Neuronal stem cell (in vitro differentiated cells): ENCODE measurements at regions not wholly inside any gene's neighbourhood (a gene's known extent, or its start where the extent isn't known, plus 50 kb on each side); places are given as distances from the start of the nearest gene placed in this dataset.

Experiments used
- DNase-seq: peaks from one replicate; pipeline ENCODE4 v3.0.0-alpha.2; 2013; ENCODE audit warnings: low spot score
- H2AFZ ChIP-seq: one replicate; pipeline ENCODE4 v1.6.1; 2013; ENCODE audit warnings: mild to moderate bottlenecking, low read length, inconsistent platforms
- H2AK5ac ChIP-seq: 2 replicates; pipeline ENCODE4 v1.6.1; 2013; ENCODE audit warnings: low read depth, mild to moderate bottlenecking, inconsistent platforms, low read length, moderate library complexity, mixed read lengths
- H2BK120ac ChIP-seq: 2 replicates; pipeline ENCODE4 v1.6.1; 2013; ENCODE audit warnings: low read depth, mild to moderate bottlenecking, inconsistent platforms, low read length, moderate library complexity, mixed read lengths
- H2BK12ac ChIP-seq: one replicate; pipeline ENCODE4 v1.6.1; 2013; ENCODE audit warnings: low read length, inconsistent platforms
- H2BK15ac ChIP-seq: 2 replicates; pipeline ENCODE4 v1.6.1; 2013; ENCODE audit warnings: mild to moderate bottlenecking, low read length, inconsistent platforms, mixed read lengths
- H2BK5ac ChIP-seq: one replicate; pipeline ENCODE4 v1.6.1; 2013; ENCODE audit warnings: inconsistent platforms, mild to moderate bottlenecking, low read length, moderate library complexity
- H3K14ac ChIP-seq: one replicate; pipeline ENCODE4 v1.6.1; 2013; ENCODE audit warnings: low read length, inconsistent platforms
- H3K18ac ChIP-seq: 2 replicates; pipeline ENCODE4 v1.6.1; 2013; ENCODE audit warnings: low read length, inconsistent platforms
- H3K23ac ChIP-seq: 2 replicates; pipeline ENCODE4 v1.6.1; 2013; ENCODE audit warnings: low read depth, mild to moderate bottlenecking, mixed read lengths, low read length, inconsistent platforms; ENCODE audit not compliant: poor library complexity
- H3K27ac ChIP-seq: replicated peaks from 3 replicates; pipeline ENCODE4 v1.5.1; 2013; ENCODE audit warnings: low read length, inconsistent platforms
- H3K27me3 ChIP-seq, 3 experiments: 2 replicates each; pipeline ENCODE4 v1.6.1; 2013; ENCODE audit warnings: low read length in 3 of 3, mild to moderate bottlenecking in 2 of 3, inconsistent platforms in 1 of 3, low read depth in 1 of 3, mixed read lengths in 1 of 3, moderate library complexity in 1 of 3; ENCODE audit not compliant: control insufficient read depth in 3 of 3, insufficient read depth in 3 of 3
- H3K36me3 ChIP-seq, 2 donors: replicated peaks in 1 of 2; 2 replicates each; pipeline ENCODE4 v1.6.1; 2013; ENCODE audit warnings: low read length in 2 of 2; ENCODE audit not compliant: control insufficient read depth in 2 of 2, insufficient read depth in 2 of 2
- H3K4ac ChIP-seq: 2 replicates; pipeline ENCODE4 v1.6.1; 2013; ENCODE audit warnings: inconsistent platforms, mild to moderate bottlenecking, low read length, moderate library complexity
- H3K4me1 ChIP-seq, 2 donors: 1 replicate in 1 of 2; 2 replicates in 1 of 2; pipeline ENCODE4 v1.6.1; 2013; ENCODE audit warnings: low read length in 2 of 2, low read depth in 1 of 2; ENCODE audit not compliant: control insufficient read depth in 2 of 2, insufficient read depth in 1 of 2
- H3K4me2 ChIP-seq: one replicate; pipeline ENCODE4 v1.6.1; 2013; ENCODE audit warnings: mild to moderate bottlenecking, low read length, inconsistent platforms; ENCODE audit not compliant: insufficient read depth, poor library complexity, severe bottlenecking
- H3K4me3 ChIP-seq, 2 donors: 2 replicates each; pipeline ENCODE4 v1.5.1; 2013; ENCODE audit warnings: low read length in 2 of 2, mild to moderate bottlenecking in 2 of 2, inconsistent platforms in 1 of 2, moderate library complexity in 1 of 2
- H3K79me1 ChIP-seq: one replicate; pipeline ENCODE4 v1.6.1; 2013; ENCODE audit warnings: low read depth, mild to moderate bottlenecking, inconsistent platforms, low read length, moderate library complexity
- H3K9ac ChIP-seq: one replicate; pipeline ENCODE4 v1.6.1; 2013; ENCODE audit warnings: mild to moderate bottlenecking, low read depth, low read length, inconsistent platforms; ENCODE audit not compliant: poor library complexity
- H3K9me3 ChIP-seq, 2 donors: replicated peaks in 1 of 2; 2 replicates each; pipeline versions ENCODE3 to v1.6.1; 2013; ENCODE audit warnings: low read length in 2 of 2, mild to moderate bottlenecking in 2 of 2, inconsistent platforms in 1 of 2, low read depth in 1 of 2, mixed read lengths in 1 of 2, moderate library complexity in 1 of 2; ENCODE audit not compliant: control insufficient read depth in 2 of 2, insufficient read depth in 1 of 2
- H4K8ac ChIP-seq: one replicate; pipeline ENCODE4 v1.6.1; 2013; ENCODE audit warnings: low read depth, mild to moderate bottlenecking, inconsistent platforms, low read length, moderate library complexity
- H4K91ac ChIP-seq: one replicate; pipeline ENCODE4 v1.6.1; 2013; ENCODE audit warnings: low read length, low read depth, mild to moderate bottlenecking, inconsistent platforms; ENCODE audit not compliant: poor library complexity
- WGBS, 2 donors: extraction: QIAGEN DNeasy Blood & Tissue Kit; methylation state at CpG; one replicate each; pipeline ENCODE4 v1.1.7; 2013; ENCODE audit warnings: missing lambda C conversion rate in 2 of 2, mixed read lengths in 1 of 2; ENCODE audit not compliant: insufficient read length in 2 of 2, insufficient replicate concordance in 1 of 2; ENCODE audit errors: extremely low coverage in 2 of 2; 5-methylcytosine and 5-hydroxymethylcytosine counted together

DNA sequence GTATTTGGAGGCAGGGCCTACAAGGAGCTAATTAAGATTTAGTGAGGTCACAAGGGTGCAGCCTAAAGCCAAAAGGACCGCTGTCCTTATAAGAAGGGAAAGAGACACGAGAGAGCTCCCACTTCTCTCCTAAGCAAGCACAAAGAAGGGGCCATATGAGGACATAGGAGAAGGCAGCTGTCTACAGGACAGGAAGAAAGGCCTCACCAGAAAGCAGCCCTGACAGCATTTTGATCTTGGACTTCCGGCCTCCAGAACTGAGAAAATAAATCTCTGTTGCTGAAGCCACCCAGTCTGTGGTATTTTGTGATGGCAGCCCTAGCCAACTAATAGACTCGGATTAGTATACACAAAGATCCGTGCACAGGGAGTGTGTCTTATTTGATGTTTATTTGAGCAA, 139.7 kb downstream of the B3GNT2 start:
- Histone ChIP-seq H4K91ac (no peak overlapping the region), H3K9me3 (no peaks in the 10 kb centered on the region), H3K4me3 (no peak overlapping the region), H2AK5ac (no peak overlapping the region), H3K79me1 (no peaks in the 10 kb centered on the region), H2BK120ac (no peak overlapping the region), H3K18ac (no peak overlapping the region), H3K4me1 (peaks cover 0 to 1% of the 10 kb centered on the region in 2 donors), H3K36me3 (no peaks in the 10 kb centered on the region), H3K4ac (no peak overlapping the region), H2BK12ac (no peak overlapping the region), H3K23ac (no peak overlapping the region), H3K14ac (no peak overlapping the region), H2BK15ac (no peak overlapping the region), H4K8ac (no peak overlapping the region), H3K9ac (no peak overlapping the region), H3K27me3 (peaks cover 0 to 2% (median 0%) of the 10 kb centered on the region in 3 experiments), H2BK5ac (no peak overlapping the region), H2AFZ (no peak overlapping the region), H3K4me2 (no peak overlapping the region), H3K27ac (no peak overlapping the region)
- WGBS, 2 donors, result no CpG with 5 or more reads among the region's 5 CpGs
- DNase-seq, result no peak

DNA sequence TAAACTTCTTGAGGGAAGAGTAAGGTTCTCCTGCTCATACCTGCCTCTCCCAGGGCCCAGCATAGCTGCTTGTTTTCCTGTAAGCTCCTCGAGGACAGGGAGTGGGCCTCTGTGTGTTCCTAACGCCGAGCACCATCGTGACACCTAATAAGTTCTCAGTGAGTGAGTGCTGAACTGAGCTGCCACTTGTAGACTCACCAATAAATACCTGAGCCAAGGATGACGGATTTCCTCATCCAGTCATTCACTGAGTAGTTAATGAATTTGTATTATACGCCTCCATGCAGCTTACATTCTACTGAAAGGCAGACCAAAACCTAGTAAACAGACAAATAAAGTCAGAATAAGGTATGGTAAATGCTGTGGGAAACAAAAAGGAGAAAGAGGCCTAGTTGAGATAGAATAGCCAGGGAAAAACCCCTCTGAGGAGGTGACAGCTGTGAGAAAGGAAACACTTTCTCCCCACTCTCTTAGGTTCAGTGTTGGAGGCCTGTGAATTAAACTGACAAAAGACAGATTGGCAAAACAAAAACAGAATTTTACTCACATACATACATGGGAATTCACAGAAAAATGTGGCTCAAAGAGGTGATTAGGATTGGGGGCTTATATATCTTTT, 138.6 kb downstream of the B3GNT2 start:
- H3K27ac ChIP-seq, result no peak overlapping the region
- H4K91ac ChIP-seq, result no peak overlapping the region

GRCh38 chr2:62334009-62334408, 138.1 kb downstream of the B3GNT2 start:
- Histone ChIP-seq H2AFZ (no peak overlapping the region), H3K14ac (no peak overlapping the region), H2BK5ac (no peak overlapping the region), H4K91ac (no peak overlapping the region), H3K18ac (no peak overlapping the region), H3K9me3 (no peaks in the 10 kb centered on the region), H3K36me3 (no peaks in the 10 kb centered on the region), H2BK12ac (no peak overlapping the region), H3K27me3 (peaks cover 0 to 2% (median 0%) of the 10 kb centered on the region in 3 experiments), H2BK120ac (no peak overlapping the region), H2BK15ac (no peak overlapping the region), H3K79me1 (no peaks in the 10 kb centered on the region), H3K4ac (no peak overlapping the region), H3K4me1 (peaks cover 0 to 1% of the 10 kb centered on the region in 2 donors), H4K8ac (no peak overlapping the region), H3K9ac (no peak overlapping the region), H2AK5ac (no peak overlapping the region), H3K27ac (no peak overlapping the region), H3K4me3 (no peak overlapping the region), H3K4me2 (no peak overlapping the region), H3K23ac (no peak overlapping the region)
- no peak for DNase-seq
- WGBS, 2 donors, result no CpG with 5 or more reads among the region's 4 CpGs

More for the DNA sequence above, 138.6 kb downstream of the B3GNT2 start:
- peaks cover 0 to 2% (median 0%) of the 10 kb centered on the region in 3 experiments for H3K27me3 ChIP-seq
- no peaks in the 10 kb centered on the region for H3K9me3 ChIP-seq
- H2BK15ac ChIP-seq, result no peak overlapping the region
- H2BK5ac ChIP-seq, result no peak overlapping the region
- H3K9ac ChIP-seq, result no peak overlapping the region
- no peak overlapping the region for H2BK12ac ChIP-seq
- WGBS, 2 donors, result no CpG with 5 or more reads among the region's 6 CpGs
- no peaks in the 10 kb centered on the region for H3K79me1 ChIP-seq
- H3K36me3 ChIP-seq, result no peaks in the 10 kb centered on the region
- no peak overlapping the region for H3K23ac ChIP-seq
- no peak overlapping the region for H3K4me2 ChIP-seq
- no peak overlapping the region for H2BK120ac ChIP-seq
- H3K4me3 ChIP-seq, result no peak overlapping the region
- peaks cover 0 to 1% of the 10 kb centered on the region in 2 donors for H3K4me1 ChIP-seq
- H3K4ac ChIP-seq, result no peak overlapping the region
- no peak overlapping the region for H2AK5ac ChIP-seq
- DNase-seq, result no peak
- no peak overlapping the region for H3K18ac ChIP-seq
- H2AFZ ChIP-seq, result no peak overlapping the region
- H3K14ac ChIP-seq, result no peak overlapping the region
- H4K8ac ChIP-seq, result no peak overlapping the region

- Histone ChIP-seq H3K27me3 (peaks cover 0 to 2% (median 0%) of the 10 kb centered on the region in 3 experiments), H3K79me1 (no peaks in the 10 kb centered on the region), H3K4me3 (no peak overlapping the region), H3K36me3 (no peaks in the 10 kb centered on the region), H2BK12ac (no peak overlapping the region), H2BK120ac (no peak overlapping the region), H2BK15ac (no peak overlapping the region), H2AFZ (no peak overlapping the region), H3K9ac (no peak overlapping the region), H3K14ac (no peak overlapping the region), H3K4me2 (no peak overlapping the region), H4K8ac (no peak overlapping the region), H3K18ac (no peak overlapping the region), H3K23ac (no peak overlapping the region), H3K27ac (no peak overlapping the region), H3K4me1 (no peaks in the 10 kb centered on the region), H3K4ac (no peak overlapping the region), H3K9me3 (peaks cover 0 to 3% of the 10 kb centered on the region in 2 donors), H2BK5ac (no peak overlapping the region), H4K91ac (no peak overlapping the region), H2AK5ac (no peak overlapping the region)
- no CpG with 5 or more reads among the region's 1 CpG for whole genome bisulfite sequencing, 2 donors
- DNase-seq, result no peak
These were observed 135.0 kb downstream of the B3GNT2 start for GRCh38 chr2:62330959-62331358.
